H9 (cell line): ENCODE measurements at regions not wholly inside any gene's neighbourhood (a gene's known extent, or its start where the extent isn't known, plus 50 kb on each side); places are given as distances from the start of the nearest gene placed in this dataset.

Source experiments
- DNase-seq: peaks from one replicate; pipeline ENCODE4 v3.0.0-alpha.2; 2017
- H2AFZ ChIP-seq: one replicate; pipeline ENCODE4 v1.6.1; 2013; ENCODE audit warnings: mild to moderate bottlenecking, low read length, control low read depth, moderate library complexity
- H2AK5ac ChIP-seq: 2 replicates; pipeline ENCODE4 v1.6.1; 2013; ENCODE audit warnings: low read length, control low read depth, mixed read lengths; ENCODE audit not compliant: insufficient read length
- H2BK120ac ChIP-seq: one replicate; pipeline ENCODE4 v1.6.1; 2013; ENCODE audit warnings: low read depth, mild to moderate bottlenecking, low read length, control low read depth, inconsistent platforms; ENCODE audit not compliant: poor library complexity, severe bottlenecking
- H2BK12ac ChIP-seq: 2 replicates; pipeline ENCODE4 v1.6.1; 2013; ENCODE audit warnings: low read length, control low read depth, mixed read lengths, low read depth; ENCODE audit not compliant: insufficient read length
- H2BK15ac ChIP-seq: 2 replicates; pipeline ENCODE4 v1.6.1; 2013; ENCODE audit warnings: low read depth, low read length, control low read depth
- H2BK20ac ChIP-seq: one replicate; pipeline ENCODE4 v1.6.1; 2013; ENCODE audit warnings: low read depth, mild to moderate bottlenecking, low read length, control low read depth, inconsistent platforms; ENCODE audit not compliant: poor library complexity, severe bottlenecking
- H2BK5ac ChIP-seq: 2 replicates; pipeline ENCODE4 v1.6.1; 2013; ENCODE audit warnings: low read length, control low read depth, mixed read lengths; ENCODE audit not compliant: insufficient read length
- H3K14ac ChIP-seq: 2 replicates; pipeline ENCODE4 v1.6.1; 2013; ENCODE audit warnings: low read length, control low read depth; ENCODE audit not compliant: insufficient read depth
- H3K18ac ChIP-seq: 2 replicates; pipeline ENCODE4 v1.6.1; 2013; ENCODE audit warnings: low read depth, mild to moderate bottlenecking, mixed read lengths, low read length, control low read depth; ENCODE audit not compliant: insufficient read length
- H3K23ac ChIP-seq: 2 replicates; pipeline ENCODE4 v1.6.1; 2013; ENCODE audit warnings: low read length, control low read depth, mixed read lengths, low read depth; ENCODE audit not compliant: insufficient read length
- H3K23me2 ChIP-seq: 2 replicates; pipeline ENCODE4 v1.6.1; 2013; ENCODE audit warnings: low read depth, mild to moderate bottlenecking, mixed read lengths, low read length, control low read depth; ENCODE audit not compliant: insufficient read length, poor library complexity, severe bottlenecking
- H3K27ac ChIP-seq: 2 replicates; pipeline ENCODE4 v1.5.1; 2013; ENCODE audit warnings: low read length, control low read depth, mixed read lengths, low read depth; ENCODE audit not compliant: insufficient read length
- H3K27me3 ChIP-seq: 2 replicates; pipeline ENCODE4 v1.6.1; 2013; ENCODE audit warnings: low read length, control low read depth, inconsistent platforms; ENCODE audit not compliant: insufficient read depth
- H3K4ac ChIP-seq: 2 replicates; pipeline ENCODE4 v1.6.1; 2013; ENCODE audit warnings: low read depth, mild to moderate bottlenecking, control low read depth, inconsistent platforms, low read length, moderate library complexity
- H3K4me1 ChIP-seq: 2 replicates; pipeline ENCODE4 v1.6.1; 2013; ENCODE audit warnings: low read length, control low read depth, inconsistent platforms; ENCODE audit not compliant: insufficient read depth
- H3K4me2 ChIP-seq: 2 replicates; pipeline ENCODE4 v1.6.1; 2013; ENCODE audit warnings: low read length, control low read depth, mixed read lengths; ENCODE audit not compliant: insufficient read length, insufficient read depth
- H3K56ac ChIP-seq: 2 replicates; pipeline ENCODE4 v1.6.1; 2013; ENCODE audit warnings: low read depth, mild to moderate bottlenecking, mixed read lengths, low read length, control low read depth; ENCODE audit not compliant: insufficient read length
- H3K79me1 ChIP-seq: 2 replicates; pipeline ENCODE4 v1.6.1; 2013; ENCODE audit warnings: low read depth, mild to moderate bottlenecking, moderate library complexity, low read length, control low read depth, inconsistent platforms; ENCODE audit not compliant: insufficient read depth, poor library complexity, severe bottlenecking
- H3K79me2 ChIP-seq: 2 replicates; pipeline ENCODE4 v1.6.1; 2013; ENCODE audit warnings: low read length, control low read depth, inconsistent platforms; ENCODE audit not compliant: insufficient read depth
- H3K9ac ChIP-seq: 2 replicates; pipeline ENCODE4 v1.6.1; 2013; ENCODE audit warnings: low read length, control low read depth, mixed read lengths; ENCODE audit not compliant: insufficient read length; ENCODE audit errors: extremely low read depth
- H3K9me3 ChIP-seq: one replicate; pipeline ENCODE4 v1.6.1; 2013; ENCODE audit warnings: low read depth, low read length, inconsistent platforms; ENCODE audit not compliant: control insufficient read depth
- H3T11ph ChIP-seq: one replicate; pipeline ENCODE4 v1.6.1; 2013; ENCODE audit warnings: mild to moderate bottlenecking, low read length, control low read depth, inconsistent platforms
- H4K20me1 ChIP-seq: one replicate; pipeline ENCODE4 v1.6.1; 2013; ENCODE audit not compliant: control insufficient read depth, insufficient read length, insufficient read depth
- H4K5ac ChIP-seq: 2 replicates; pipeline ENCODE4 v1.6.1; 2013; ENCODE audit warnings: low read depth, mild to moderate bottlenecking, mixed read lengths, low read length, control low read depth; ENCODE audit not compliant: insufficient read length
- H4K8ac ChIP-seq: replicated peaks from 2 replicates; pipeline ENCODE4 v1.6.1; 2013; ENCODE audit warnings: low read length, control low read depth, mixed read lengths, low read depth; ENCODE audit not compliant: insufficient read length
- H4K91ac ChIP-seq: 2 replicates; pipeline ENCODE4 v1.6.1; 2013; ENCODE audit warnings: low read depth, mild to moderate bottlenecking, moderate library complexity, mixed read lengths, low read length, control low read depth; ENCODE audit not compliant: insufficient read length
- H3K27ac Mint-ChIP-seq, 3 experiments: 2 replicates in 2 of 3; 3 replicates in 1 of 3; pipeline ENCODE4 v1.8.0; 2020 to 2021; ENCODE audit warnings: mixed read lengths in 3 of 3, mild to moderate bottlenecking in 1 of 3, moderate library complexity in 1 of 3
- H3K27me3 Mint-ChIP-seq: 2 replicates; pipeline ENCODE4 v1.8.0; 2021; ENCODE audit warnings: low read depth, mild to moderate bottlenecking, moderate library complexity, mixed read lengths
- H3K36me3 Mint-ChIP-seq, 3 experiments: 2 replicates in 2 of 3; 3 replicates in 1 of 3; pipeline ENCODE4 v1.8.0; 2020 to 2021; ENCODE audit warnings: low read depth in 3 of 3, mixed read lengths in 3 of 3; ENCODE audit not compliant: insufficient read depth in 1 of 3
- H3K4me1 Mint-ChIP-seq, 2 experiments: 2 replicates each; pipeline ENCODE4 v1.8.0; 2020; ENCODE audit warnings: mixed read lengths in 2 of 2
- H3K4me3 Mint-ChIP-seq, 2 experiments: 2 replicates in 1 of 2; 3 replicates in 1 of 2; pipeline ENCODE4 v1.8.0; 2020 to 2021; ENCODE audit warnings: mild to moderate bottlenecking in 2 of 2, mixed read lengths in 2 of 2, moderate library complexity in 1 of 2
- H3K9me3 Mint-ChIP-seq, 2 experiments: 2 replicates in 1 of 2; 3 replicates in 1 of 2; pipeline ENCODE4 v1.8.0; 2020; ENCODE audit warnings: mild to moderate bottlenecking in 2 of 2, mixed read lengths in 2 of 2, moderate library complexity in 1 of 2
- CTCF ChIP-seq: fragments of 200-600 bp; sonication (generic); conservative IDR thresholded peaks from 3 replicates; pipeline ENCODE4 v1.8.0; 2021; ENCODE audit warnings: antibody characterized with exemption, mild to moderate bottlenecking
- WGBS: extraction: QIAGEN DNeasy Blood & Tissue Kit; methylation state at CpG from one replicate; pipeline ENCODE4 v1.1.7; 2013; ENCODE audit warnings: missing lambda C conversion rate, low lambda C conversion rate, mixed read lengths; ENCODE audit not compliant: insufficient read length; ENCODE audit errors: extremely low coverage; 5-methylcytosine and 5-hydroxymethylcytosine counted together

- Histone ChIP-seq H3K27ac (no peak overlapping the region), H3K23ac (no peak overlapping the region), H4K8ac (no peak overlapping the region), H4K20me1 (no peaks in the 10 kb centered on the region), H3K79me2 (no peaks in the 10 kb centered on the region), H2BK15ac (no peak overlapping the region), H3K14ac (no peak overlapping the region), H4K91ac (no peak overlapping the region), H2BK5ac (no peak overlapping the region), H3K56ac (no peak overlapping the region), H3K9me3 (no peaks in the 10 kb centered on the region), H3K4me1 (no peaks in the 10 kb centered on the region), H3K4ac (no peak overlapping the region), H2AFZ (no peak overlapping the region), H3K27me3 (no peaks in the 10 kb centered on the region), H2AK5ac (no peak overlapping the region), H3K18ac (no peak overlapping the region), H2BK120ac (no peak overlapping the region), H2BK20ac (no peak overlapping the region), H3T11ph (no peak overlapping the region), H3K23me2 (no peaks in the 10 kb centered on the region), H3K4me2 (no peak overlapping the region), H3K79me1 (no peaks in the 10 kb centered on the region), H2BK12ac (no peak overlapping the region), H3K9ac (no peak overlapping the region), H4K5ac (no peak overlapping the region)
- TF ChIP-seq CTCF: no peak
- peaks cover 6% of the 10 kb centered on the region for H3K27me3 Mint-ChIP-seq
- H3K27ac Mint-ChIP-seq: no peak overlapping the region
- no peak for DNase-seq
- no peaks in the 10 kb centered on the region; a peak in 1 of 7 replicates for H3K36me3 Mint-ChIP-seq
- whole genome bisulfite sequencing: no CpG with 5 or more reads among the region's 5 CpGs
- H3K9me3 Mint-ChIP-seq: no peaks in the 10 kb centered on the region
- no peaks in the 10 kb centered on the region for H3K4me1 Mint-ChIP-seq
- no peak overlapping the region for H3K4me3 Mint-ChIP-seq
These were observed 307.2 kb downstream of the ACTR3B start for GRCh38 chr7:153066711-153067110.
